GF-D8 (cell line): ENCODE measurements at regions not wholly inside any gene's neighbourhood (a gene's known extent, or its start where the extent isn't known, plus 50 kb on each side); places are given as distances from the start of the nearest gene placed in this dataset.
"Not testable (repeated sequence)": the region's sequence is repeated elsewhere in the genome, so short reads cannot be mapped to it uniquely, and the experiment has no call there.

ENCODE experiments used
- DNase-seq: peaks from one replicate; lab custom pipeline; 2025; lab: John Stamatoyannopoulos, UW

DNA sequence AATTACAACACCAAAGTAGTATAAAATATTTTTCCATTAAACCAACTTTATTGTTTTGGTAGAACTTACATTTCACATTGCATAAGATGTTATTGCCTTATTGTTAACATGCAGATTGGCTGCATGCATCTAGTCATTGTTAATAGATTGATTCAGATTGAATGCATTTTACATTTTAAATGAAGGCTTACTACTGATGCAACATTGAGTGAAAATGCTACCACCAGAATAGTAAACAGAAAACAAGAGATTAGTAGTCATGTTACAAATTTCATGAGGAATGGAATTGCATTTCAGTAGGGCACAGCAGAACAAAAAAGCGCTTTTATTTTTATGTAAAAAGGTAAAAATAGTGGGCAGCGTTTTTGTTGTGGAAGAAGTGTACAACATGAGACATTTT lies 298.3 kb downstream of the ARL4A start:
- DNase-seq = no peak

DNA sequence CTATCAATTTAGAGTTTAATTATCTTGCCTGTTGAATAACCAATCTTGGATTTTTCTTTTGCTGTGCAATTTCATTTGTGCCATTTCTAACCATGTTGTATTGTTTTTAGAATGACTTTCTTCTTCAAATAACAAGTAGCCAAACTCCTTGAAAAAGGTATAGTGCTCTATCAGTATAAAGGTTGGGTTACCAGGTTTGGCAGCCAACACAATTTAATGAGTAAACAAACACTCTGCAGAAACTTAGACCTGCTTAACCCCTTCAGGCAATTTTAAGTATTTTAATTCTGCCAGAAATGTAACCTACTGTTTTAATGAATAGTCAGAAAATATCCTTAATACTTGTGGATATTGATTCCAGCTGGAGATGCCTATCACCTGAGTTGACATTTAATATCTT lies 299.8 kb downstream of the ARL4A start:
- DNase-seq = no peak

DNA sequence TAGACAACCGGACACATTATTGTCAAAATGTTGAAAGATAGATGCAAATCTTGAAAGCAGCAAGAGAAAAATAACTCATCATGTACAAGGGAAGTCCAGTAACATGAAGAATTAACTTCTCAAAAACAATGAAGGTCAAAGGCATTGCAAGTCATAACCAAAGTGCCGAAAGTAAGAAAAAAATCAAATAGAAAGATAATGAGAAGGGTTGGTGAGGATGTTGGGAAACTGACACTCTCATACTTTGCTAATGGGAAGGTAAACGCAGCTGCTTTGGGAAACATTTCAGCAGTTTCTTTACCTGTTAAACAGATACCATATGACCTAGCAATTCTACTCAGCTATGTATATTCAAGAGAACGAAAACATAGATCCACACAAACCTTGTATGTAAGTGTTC lies 303.0 kb downstream of the ARL4A start:
- DNase-seq = no peak

DNA sequence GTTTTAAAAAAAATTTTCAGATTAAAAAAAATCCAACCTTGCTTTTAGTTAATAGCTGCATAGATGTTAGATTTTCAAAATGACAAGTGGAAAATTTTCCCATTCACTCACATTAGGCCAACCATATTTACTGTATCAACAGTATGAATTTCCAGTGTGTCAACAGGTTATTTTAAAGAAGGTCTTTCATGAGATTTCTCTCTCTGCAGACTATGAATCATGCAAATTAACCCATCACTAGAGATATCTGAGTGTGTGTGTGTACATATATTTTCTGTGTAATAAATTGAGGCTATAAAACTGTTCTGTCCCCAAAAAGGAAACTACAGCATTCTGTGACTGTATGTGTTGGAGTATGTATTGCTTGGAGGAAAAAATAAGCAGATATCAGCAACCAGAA lies 305.6 kb downstream of the ARL4A start:
- DNase-seq = no peak

DNA sequence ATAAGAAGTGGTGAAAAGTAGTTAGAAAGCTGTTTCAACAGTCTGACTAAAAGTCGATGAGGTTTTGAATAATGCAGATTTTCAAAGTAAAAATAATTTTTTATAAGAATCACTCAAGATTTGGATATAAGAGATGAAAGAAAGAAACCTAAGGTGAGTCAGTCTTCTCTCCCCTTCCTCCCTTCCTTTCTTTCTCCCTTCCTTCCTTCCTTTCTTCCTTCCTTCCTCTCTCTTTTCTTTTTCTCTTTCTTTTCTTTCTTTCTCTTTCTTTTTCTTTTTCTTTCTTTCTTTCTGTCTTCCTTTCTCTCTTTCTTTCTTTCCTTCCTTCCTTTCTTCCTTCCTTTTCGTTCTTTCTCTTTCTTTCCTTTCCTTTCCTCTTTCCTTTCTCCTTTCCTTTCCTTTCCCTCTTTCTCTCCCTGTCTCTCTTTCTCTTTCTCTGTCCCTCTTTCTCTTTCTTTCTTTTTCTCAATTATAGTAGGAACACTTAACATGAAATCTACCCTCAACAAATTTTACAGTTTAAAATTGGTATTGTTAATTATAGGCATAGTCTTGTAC lies 308.6 kb downstream of the ARL4A start:
- no peak for DNase-seq

DNA sequence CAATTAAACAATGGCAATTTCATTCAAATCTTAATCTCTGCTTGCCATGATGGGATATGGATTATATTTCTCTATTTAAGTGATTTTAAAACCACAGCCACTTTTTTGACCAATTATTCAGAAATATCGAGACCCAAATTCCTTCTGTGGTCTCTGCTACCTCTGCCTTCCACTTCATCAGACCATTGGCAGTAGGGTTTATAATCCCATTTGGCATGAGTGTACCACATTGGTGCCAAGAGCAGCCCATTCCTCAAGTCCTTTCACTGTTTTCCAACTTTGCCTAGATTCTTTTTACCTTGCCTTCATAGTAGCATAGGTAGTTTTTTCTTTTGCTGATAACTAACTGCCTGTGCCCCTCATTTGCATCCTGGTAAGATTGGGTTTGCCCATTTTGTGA lies 319.9 kb downstream of the ARL4A start:
- DNase-seq = no peak

DNA sequence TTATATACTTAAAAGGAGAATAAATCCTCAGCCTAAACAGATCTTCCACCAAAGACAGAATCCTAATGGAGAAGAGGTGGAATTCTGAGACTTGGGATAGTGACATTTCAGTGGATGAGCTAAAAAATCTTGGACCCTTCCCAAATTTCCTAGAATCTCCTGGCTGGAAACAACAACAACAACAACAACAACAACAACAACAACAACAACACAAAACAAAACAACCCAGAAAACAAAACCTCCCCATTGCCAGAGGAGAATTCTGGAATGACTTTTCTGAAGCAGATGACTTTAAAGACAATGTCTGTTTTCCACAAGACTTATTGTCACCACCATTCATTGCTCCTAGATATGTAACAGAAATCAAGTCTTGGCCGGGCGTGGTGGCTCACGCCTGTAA lies 322.1 kb downstream of the ARL4A start:
- no peak for DNase-seq

DNA sequence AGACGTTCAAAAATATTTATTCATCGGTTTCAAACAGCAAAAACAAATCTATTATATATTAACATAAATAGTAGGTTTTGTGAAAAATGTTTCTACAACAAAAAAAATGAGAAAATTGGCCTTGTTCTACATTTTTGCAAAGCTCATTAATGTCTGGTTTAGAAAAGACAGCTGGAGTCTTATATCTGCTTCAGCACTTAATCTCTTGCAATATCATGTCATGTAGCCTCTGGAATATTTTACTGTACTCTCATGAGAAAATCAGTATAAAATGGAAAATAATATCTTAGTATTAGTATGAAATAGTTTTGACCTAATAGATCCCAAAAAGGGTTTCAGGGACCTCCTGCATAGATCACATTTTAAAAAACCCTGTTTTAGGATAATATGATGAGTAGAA lies 326.6 kb downstream of the ARL4A start:
- no peak for DNase-seq

DNA sequence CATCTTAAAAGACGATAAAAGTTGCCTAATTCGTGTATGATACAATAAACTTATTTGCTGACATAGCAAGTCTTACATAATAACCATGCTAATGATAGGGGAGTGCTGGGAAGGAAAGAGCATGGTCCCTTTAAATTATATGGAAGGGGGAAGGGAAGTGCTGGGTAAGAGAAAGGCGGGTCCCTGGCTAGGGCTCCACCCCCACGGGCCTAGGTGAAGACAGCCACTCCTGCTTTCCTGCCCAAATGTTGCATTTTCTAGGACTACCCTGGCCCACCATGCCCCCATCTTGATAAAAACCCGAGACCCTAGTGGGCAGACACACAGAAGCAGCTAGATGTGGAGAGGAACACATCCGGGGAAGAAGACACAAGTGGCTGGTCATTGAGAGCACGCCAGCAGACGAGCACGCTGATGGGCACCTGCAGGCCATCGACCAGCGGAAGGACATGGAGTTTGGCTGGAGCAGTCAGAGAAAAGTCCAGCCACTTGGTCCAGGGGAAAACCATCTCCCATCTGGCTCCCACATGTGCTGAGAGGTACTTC lies 328.7 kb downstream of the ARL4A start:
- no peak for DNase-seq

DNA sequence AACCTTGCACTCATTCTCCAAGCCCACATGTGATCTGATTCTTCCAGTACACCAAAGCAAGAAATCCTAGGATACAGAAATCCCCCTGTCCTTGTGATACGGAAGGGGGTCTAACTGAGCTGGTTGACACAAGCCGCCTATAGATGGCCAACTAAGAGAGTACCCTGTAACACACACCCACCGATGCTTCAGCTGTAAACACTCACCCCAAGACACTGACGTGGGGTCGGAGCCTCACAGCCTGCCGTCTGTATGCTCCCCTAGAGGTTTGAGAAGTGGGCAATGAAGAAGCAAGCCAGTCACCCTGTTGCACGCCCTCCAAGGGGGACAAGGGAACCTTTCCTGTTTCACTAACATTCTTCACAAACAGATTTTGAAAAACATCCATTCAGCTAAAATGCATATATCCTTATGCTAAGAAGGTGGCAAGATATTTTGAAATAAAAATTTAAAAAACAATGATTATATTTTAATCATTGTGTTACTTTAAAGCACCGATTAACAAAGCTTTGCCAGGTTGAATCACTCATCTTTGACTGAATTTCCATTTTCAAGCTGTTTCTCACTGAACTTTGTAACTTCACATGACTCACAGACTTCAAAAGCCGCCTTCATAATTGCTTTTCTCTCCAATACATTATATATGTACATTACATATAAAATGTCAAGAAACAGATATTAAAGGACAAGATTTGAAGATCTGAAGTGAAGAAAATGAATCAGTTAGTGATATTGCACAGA lies 329.3 kb downstream of the ARL4A start:
- DNase-seq = no peak

DNA sequence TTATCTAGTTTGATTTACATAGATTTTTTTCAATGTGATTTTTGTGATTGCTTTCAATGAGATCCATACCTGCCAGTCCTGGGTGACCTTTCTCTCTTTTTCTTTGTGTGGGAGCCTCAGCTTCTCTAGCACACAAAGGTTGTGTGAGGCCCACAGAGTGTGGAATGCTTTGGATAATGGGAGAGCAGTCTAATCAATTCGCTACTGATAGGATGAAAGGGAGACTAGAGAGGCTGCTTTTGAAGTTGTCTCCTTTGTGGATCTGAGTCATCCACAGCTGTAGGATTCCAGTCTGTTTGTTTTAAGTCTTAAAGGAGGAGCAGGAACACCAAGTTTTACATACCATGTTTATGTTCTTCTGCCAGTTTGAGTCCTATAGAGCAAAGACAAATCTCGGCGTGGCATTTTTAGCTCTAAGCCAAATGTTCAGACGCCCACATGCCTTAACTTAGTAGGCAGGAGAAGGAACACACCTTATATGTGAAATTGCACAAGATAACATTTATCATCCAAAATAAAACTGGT lies 330.0 kb downstream of the ARL4A start:
- no peak for DNase-seq

DNA sequence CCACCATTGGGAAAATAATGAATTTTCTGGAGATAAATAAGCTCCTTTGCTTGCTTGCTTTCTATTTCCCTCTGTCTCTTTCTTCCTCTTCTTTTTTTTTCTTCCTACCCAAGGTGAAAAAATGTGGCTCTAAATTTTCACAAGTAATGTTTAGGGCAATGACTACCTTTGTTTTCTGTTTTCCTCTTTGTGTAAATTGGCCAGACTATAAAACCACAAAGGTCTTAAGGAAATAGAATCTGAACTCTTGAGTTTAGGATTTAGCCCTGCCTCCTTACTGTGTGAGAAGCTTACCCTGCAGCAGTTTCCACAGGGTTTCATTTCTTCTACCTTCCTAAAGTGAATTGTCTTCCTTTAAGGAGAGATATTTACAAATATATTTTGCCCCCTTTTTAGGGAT lies 330.4 kb downstream of the ARL4A start:
- DNase-seq = no peak

DNA sequence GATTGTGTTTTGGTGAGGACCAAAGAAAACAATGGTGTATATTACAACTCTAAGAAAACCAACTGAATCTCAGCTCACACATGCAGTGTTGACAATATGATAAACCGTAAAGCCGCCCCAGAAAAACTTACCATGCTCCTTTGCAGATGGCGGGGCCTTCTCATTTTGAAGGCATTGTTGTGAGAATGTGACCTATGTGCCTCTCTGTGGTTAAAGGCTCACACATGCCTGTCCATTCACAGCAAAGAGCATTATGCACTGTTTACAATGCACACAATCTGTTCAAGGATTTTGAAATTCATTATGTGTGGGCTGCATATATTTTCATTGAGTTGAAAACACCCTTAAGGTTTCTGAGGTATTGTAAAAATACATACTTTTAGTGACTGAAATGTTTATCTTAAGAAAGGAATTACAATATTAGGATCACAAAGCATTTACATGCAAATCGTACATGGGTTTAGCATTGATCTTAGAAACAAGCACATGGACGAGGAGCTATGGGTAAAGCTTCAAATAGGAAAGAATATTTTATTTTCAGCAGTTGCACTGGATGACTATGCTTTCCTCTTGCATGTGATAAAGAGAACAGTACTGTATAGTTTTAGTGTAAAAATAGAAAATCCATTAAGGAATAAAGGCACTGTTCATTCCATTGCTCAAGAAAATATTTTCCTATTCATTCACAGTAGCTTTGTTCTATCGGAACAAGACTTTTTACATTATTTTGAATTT lies 334.3 kb downstream of the ARL4A start:
- DNase-seq = no peak

DNA sequence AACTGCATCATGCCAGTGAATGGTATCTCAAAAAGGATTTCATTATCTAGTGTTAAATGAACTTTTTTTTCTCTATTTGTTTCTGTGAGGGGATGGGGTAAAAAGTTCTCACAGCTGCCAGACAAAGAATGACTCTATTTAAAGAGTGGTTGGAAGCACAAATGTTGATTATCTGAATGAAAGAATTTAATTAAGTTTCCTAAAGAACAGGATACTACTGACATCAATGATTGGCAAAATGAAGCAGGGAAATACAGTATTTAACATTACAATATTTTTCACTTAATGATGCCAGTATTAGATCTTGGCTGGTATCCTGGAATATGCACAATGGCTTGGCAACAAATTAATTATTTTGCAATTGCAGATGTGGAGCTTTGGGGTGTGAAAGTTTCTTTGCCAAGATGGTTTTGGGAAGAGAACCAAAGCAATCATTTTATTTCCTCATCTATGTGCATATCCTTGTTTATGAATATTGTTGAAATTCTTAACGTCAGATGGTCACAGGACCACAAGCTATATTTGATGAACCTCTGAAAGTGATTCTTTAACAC lies 336.8 kb downstream of the ARL4A start:
- no peak for DNase-seq

DNA sequence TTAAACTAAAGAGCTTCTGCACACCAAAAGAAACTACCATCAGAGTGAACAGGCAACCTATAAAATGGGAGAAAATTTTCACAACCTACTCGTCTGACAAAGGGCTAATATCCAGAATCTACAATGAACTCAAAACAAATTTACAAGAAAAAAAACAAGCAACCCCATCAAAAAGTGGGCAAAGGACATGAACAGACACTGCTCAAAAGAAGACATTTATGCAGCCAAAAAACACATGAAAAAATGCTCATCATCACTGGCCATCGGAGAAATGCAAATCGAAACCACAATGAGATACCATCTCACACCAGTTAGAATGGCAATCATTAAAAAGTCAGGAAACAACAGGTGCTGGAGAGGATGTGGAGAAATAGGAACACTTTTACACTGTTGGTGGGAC lies 337.6 kb downstream of the ARL4A start:
- not testable (repeated sequence) for DNase-seq

DNA sequence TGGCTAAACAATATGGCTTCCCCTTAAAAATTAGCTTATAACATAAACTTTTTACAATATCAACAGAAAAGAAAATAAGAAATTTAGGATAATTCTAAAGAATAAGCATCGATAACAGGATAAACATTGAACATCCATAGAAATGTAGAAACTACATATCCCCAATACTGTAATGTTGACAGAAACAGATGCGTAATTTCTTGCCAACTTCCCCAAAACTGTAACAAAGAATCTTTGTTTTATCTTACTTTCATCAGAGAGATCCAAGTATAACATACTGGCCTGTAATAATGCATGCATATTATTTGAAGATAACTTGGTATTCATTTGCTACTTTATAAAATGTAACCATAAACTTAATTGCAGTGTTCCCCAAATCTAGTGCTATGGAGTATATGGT lies 339.9 kb downstream of the ARL4A start:
- no peak for DNase-seq

DNA sequence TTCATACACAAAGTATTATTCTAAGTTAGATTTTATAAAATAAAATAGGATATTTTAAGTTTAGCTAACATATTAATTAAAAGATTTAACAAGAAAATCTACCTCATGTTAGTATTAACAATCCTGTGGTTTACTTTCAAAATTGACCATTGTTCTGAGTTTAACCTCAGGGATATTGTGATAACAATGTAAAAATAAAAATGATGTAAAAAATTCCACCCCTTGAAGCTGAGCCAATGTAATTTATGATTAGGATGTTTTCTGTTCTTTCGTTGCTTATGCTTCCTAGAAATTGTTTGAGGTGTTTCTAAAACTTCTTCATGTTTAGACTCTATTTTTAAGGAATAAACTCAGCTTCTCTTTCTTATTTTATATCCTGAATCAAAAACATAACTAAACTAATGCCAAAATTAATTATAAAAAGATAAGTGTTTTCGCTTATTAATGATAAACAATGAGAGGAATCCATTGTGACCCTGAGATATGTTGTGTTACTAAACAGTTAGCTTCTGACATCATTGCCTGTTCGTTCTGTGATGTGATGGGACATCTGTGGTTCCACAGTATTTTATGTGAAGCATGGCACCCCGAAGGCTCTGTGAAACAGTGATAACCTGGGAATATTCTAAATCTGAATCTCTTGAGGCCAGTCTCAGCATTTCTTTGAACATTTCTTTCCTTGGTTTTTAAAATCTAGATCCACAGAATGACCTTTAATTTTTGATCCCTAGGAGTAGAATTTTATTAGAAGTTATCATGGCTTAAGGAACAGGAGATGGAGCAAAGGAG lies 340.8 kb downstream of the ARL4A start:
- DNase-seq = no peak

DNA sequence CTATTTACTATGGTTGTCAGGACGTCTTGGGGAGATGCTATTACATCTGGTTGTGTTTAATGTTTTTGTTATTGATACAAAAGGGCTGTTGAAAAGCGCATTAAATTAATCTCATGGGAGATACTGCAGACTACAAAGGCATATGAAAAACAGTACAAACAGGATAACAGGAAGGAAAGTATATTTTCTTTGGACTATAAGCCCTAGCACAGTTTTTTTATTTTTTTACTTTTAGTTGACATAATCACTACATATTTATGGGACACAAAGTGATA lies 341.3 kb downstream of the ARL4A start:
- DNase-seq = no peak

DNA sequence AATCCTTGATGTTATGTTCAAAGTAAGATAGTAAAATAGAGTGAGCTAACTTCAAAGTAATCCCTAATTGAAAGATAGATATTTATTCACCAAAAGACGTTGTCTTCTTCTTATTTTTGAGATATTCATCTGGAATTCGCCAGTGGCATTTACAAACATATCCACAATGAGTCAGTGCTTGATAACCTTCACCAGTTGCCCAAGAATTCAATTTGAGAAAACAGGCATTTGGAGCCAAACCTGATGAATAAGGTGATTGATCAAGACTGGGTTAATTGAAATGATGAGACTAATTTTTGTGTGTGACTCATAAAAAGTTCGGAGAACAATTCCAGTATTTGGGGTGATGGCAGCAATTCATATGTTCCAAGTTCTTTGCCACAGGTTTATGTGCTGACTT lies 344.0 kb downstream of the ARL4A start:
- DNase-seq = no peak

DNA sequence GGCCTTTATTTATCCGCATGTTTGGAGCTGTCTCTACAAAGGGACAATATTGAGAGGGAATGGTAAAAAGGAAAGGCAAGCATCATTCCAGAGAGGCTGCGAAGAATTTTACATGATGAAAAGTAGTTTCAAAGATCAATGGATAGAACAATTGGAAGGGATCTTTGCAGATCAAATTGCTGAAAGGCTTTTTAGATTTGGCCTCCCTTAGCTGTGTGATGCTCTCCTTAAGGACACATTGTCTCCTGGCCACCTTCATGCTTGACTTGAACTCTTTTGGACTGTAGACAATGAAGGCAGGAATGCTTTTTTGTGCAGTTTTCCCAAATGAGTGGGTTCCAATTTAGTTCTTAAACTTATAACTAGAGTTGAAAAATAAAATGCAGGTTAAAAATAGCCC lies 344.7 kb downstream of the ARL4A start:
- DNase-seq = no peak

DNA sequence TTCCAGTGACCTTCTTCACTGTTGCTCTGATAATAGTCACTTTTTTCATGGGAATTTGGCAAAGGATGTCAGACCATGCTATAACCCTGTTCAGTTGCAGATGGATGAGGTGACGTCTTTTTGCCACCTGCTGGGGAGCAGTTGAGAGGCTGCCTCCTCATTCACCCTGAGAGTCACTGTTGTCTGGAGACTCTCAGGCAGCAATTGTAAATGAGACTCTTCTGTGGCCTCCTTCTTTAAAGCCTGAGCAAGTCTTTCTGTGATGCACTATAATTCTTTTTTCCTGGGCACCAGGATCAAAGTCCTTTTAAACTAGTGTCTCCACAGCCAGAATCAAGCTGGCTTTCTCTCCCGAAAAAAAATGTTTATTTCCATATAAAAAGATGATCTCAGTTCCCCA lies 345.1 kb downstream of the ARL4A start:
- no peak for DNase-seq

DNA sequence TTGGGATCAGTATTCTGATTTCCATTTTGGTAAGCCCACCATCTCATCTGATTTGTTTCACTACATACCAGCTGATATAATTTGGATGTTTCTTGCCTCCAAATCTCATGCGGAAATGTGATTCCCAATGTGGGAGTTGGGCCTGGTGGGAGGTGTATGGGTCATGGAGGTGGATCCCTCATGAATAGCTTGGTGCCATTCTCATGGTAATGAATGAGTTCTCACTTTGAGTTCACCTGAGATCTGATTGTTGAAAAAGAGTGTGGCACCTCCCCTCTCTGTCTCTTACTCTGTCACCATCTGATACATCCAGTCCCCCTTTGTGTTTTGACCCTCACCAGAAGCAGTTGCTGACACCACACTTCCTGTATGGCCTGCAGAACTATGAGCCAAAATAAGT lies 347.3 kb downstream of the ARL4A start:
- no peak for DNase-seq
